ENCODE measurements at regions not wholly inside any gene's neighbourhood (a gene's known extent, or its start where the extent isn't known, plus 50 kb on each side); places are given as distances from the start of the nearest gene placed in this dataset.

DNA sequence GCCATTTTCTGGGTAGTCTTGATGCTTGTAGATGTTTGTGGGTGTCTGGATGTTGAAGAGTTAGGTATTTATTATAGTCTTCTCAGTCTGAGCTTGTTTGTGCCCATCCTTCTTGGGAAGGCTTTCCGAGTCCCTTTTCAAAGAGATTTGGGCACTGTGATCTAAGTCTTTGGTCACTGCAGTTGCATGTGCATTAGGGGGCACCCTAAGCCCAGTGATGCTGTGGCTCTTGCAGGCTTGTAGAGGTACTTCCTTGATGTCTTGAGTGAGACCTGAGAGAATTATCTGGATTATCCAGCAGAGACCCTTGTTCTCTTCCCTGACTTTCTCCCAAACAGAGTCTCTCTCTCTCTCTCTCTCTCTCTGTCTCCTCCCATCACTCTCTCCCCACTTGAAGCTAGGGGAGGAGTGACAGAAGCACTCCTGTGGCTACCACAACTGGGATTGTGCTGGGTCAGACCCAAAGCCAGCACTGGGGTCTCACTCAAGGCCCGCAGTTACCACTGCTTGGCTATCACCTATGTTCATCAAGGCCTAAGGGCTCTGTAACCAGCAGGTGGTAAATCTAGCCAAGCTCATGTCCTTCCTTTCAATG lies 68.5 kb downstream of the TMCO5A start:
- no peak for TF ChIP-seq GATA3 (IDR thresholded peaks at IDR 0.05; ENCODE audit: low read depth, low read length)
- no peak for TF ChIP-seq GATA2 (IDR thresholded peaks at IDR 0.05; ENCODE audit: low read depth, low read length)

DNA sequence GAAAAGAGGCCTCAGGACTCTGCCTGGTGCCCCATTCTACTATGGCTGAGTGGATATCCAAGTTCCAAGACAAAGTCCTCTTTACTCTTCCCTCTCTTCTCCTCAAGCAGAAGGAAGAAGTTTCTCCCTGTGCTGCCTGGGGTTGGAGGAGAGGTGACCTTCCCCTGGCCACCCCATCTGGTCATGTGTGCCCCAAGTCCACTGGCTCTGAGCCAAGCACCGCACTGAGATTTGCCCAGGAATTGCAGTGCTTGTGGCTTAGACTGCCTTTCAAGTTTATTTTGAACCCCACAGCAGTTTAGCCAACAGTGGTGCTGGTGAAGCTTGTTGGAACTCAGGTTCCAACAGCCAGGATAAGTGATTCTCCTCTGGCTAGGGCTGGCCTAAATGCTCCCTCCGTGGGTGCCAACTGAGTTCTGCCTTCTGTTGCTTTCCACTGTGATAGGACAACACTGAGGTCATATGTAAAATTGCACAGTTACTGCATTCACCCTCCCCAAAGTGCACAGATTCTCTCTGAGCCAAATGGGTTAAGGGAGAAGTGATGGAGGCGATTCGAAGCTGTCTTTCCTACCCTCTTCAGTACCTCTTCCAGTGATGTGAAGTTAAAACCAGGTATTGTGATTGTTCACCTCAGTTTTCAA lies 69.9 kb downstream of the TMCO5A start:
- TF ChIP-seq GATA3 (IDR thresholded peaks at IDR 0.05; ENCODE audit: low read depth, low read length) (no peak), GATA2 (IDR thresholded peaks at IDR 0.05; ENCODE audit: low read depth, low read length) (no peak)

GRCh38 chr15:38005953-38006808 lies 71.7 kb downstream of the TMCO5A start:
- TF ChIP-seq GATA3 (IDR thresholded peaks at IDR 0.05; ENCODE audit: low read depth, low read length) (no peak), GATA2 (IDR thresholded peaks at IDR 0.05; ENCODE audit: low read depth, low read length) (no peak)

- TF ChIP-seq GATA2 (IDR thresholded peaks at IDR 0.05; ENCODE audit: low read depth, low read length) (no peak), GATA3 (IDR thresholded peaks at IDR 0.05; ENCODE audit: low read depth, low read length) (no peak)
Measured at GRCh38 chr15:38010395-38010794, 76.0 kb downstream of the TMCO5A start.

GRCh38 chr15:38012894-38013293 lies 78.5 kb downstream of the TMCO5A start:
- TF ChIP-seq GATA2 (IDR thresholded peaks at IDR 0.05; ENCODE audit: low read depth, low read length) (no peak), GATA3 (IDR thresholded peaks at IDR 0.05; ENCODE audit: low read depth, low read length) (no peak)

DNA sequence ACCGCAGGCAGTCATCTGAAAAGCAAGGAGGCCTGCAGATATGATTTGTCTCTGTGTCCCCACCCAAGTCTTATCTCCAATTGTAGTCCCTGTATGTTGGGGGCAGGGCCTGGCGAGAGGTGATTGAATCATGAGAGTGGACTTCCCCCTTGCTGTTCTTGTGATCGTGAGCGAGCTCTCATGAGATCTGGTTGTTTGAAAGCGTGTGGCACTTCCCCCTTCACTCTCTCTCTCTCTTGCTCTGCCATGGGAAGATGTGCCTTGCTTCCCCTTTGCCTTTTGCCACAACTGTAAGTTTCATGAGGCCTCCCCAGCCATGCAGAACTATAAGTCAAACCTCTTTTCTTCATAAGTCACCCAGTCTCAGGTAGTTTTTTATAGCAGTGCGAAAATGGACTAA lies 83.3 kb downstream of the TMCO5A start:
- TF ChIP-seq GATA2 (IDR thresholded peaks at IDR 0.05; ENCODE audit: low read depth, low read length), result no peak
- no peak for TF ChIP-seq GATA3 (IDR thresholded peaks at IDR 0.05; ENCODE audit: low read depth, low read length)

- TF ChIP-seq GATA2 (IDR thresholded peaks at IDR 0.05; ENCODE audit: low read depth, low read length), result no peak
- no peak for TF ChIP-seq GATA3 (IDR thresholded peaks at IDR 0.05; ENCODE audit: low read depth, low read length)
Measured at GRCh38 chr15:38019066-38019465, 84.6 kb downstream of the TMCO5A start.

DNA sequence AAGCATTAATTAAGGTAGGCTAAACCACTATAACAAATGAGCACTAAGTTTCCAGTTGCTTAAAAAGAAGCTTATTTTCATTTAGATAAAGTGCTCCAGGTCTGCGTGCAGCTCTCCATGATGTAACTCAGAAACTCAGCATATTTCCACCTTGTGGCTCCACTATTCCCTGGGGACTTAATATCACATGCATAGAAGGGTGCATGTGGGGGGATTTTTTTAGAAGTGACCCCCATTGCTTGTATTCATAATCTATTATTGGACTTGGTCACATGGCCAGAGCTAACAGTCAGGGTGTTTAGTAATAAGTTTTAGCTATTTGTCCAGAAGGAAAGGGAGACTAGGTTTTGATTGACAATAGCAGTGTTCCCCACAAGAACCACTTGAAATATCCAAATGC lies 86.8 kb downstream of the TMCO5A start:
- no peak for TF ChIP-seq GATA3 (IDR thresholded peaks at IDR 0.05; ENCODE audit: low read depth, low read length)
- no peak for TF ChIP-seq GATA2 (IDR thresholded peaks at IDR 0.05; ENCODE audit: low read depth, low read length)

GRCh38 chr15:38024293-38025091 lies 90.1 kb downstream of the TMCO5A start:
- TF ChIP-seq GATA2 (IDR thresholded peaks at IDR 0.05; ENCODE audit: low read depth, low read length), result no peak
- TF ChIP-seq GATA3 (IDR thresholded peaks at IDR 0.05; ENCODE audit: low read depth, low read length), result no peak

DNA sequence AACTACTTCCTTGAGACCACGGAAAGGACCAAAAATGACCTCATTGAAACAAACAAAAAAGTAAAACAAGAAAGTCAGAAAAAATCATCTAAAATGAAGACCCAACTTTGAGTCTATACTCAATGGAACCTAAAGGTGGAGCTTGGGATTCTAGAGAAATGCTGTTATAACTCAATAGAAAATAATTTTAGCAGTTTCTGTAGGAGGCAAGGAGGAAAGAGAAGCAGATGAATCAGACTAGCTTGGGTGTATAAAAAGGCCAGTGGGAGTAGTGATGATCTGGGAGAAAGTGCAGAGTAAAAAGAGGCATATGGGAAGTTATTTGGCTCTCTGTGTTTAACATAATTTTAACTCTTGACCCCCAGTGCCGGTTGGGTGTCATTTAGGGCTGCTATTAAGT lies 94.4 kb downstream of the TMCO5A start:
- TF ChIP-seq GATA3 (IDR thresholded peaks at IDR 0.05; ENCODE audit: low read depth, low read length) (no peak), GATA2 (IDR thresholded peaks at IDR 0.05; ENCODE audit: low read depth, low read length) (no peak)

- TF ChIP-seq GATA3 (IDR thresholded peaks at IDR 0.05; ENCODE audit: low read depth, low read length), result no peak
- no peak for TF ChIP-seq GATA2 (IDR thresholded peaks at IDR 0.05; ENCODE audit: low read depth, low read length)
Measured at GRCh38 chr15:38029736-38030135, 95.3 kb downstream of the TMCO5A start.

GRCh38 chr15:38030609-38031008 lies 96.2 kb downstream of the TMCO5A start:
- TF ChIP-seq GATA2 (IDR thresholded peaks at IDR 0.05; ENCODE audit: low read depth, low read length) (no peak), GATA3 (IDR thresholded peaks at IDR 0.05; ENCODE audit: low read depth, low read length) (no peak)

DNA sequence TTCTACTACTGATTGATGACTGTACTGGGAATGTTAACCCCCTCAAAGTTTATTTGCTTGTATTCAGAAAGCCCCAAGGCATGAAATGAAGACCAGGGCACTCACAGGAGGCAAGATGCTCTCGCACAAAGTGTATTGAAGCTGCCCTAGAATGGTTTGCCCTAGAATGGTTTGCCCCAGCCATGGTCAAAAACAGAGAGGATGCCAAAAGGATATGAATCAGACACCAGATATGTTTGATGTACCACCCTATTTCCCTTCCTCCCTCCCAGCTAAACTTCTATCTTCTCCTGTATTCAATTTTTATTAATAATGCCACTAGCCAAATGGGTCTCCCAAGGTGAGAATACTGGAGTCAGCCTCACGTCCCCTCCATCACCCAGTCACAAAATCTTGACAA lies 101.3 kb downstream of the TMCO5A start:
- TF ChIP-seq GATA2 (IDR thresholded peaks at IDR 0.05; ENCODE audit: low read depth, low read length) (no peak), GATA3 (IDR thresholded peaks at IDR 0.05; ENCODE audit: low read depth, low read length) (no peak)

DNA sequence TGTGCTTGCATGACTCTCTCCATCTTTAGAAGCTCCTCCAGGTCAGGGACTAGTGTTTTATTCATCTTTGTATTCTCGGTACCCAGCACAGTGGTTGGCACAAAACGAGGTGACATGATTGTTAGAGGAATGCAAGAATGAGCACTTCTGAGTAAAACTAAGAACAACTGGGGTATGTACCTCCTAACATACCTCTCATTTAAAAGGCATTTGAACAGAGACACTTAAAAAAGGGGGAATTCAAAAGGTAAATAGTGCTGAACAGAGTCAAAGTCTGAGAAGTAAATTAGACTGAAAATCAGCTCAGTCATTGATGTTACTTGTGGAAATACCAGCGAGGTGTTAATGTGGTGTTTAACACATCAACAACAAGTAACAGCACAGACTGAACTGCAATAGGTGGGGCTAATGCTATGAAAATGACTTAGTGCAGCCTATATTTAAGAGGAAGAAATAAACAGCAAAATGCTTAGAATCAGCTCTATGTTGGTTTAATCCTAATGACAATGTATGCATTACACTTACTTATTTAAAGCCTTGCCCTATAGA lies 102.4 kb downstream of the TMCO5A start:
- no peak for TF ChIP-seq GATA2 (IDR thresholded peaks at IDR 0.05; ENCODE audit: low read depth, low read length)
- no peak for TF ChIP-seq GATA3 (IDR thresholded peaks at IDR 0.05; ENCODE audit: low read depth, low read length)
